ENCODE measurements at regions not wholly inside any gene's neighbourhood (a gene's known extent, or its start where the extent isn't known, plus 50 kb on each side); places are given as distances from the start of the nearest gene placed in this dataset.

- no peak for TF ChIP-seq GATA2 (IDR thresholded peaks at IDR 0.05; ENCODE audit: low read depth, low read length)
- no peak for TF ChIP-seq GATA3 (IDR thresholded peaks at IDR 0.05; ENCODE audit: low read depth, low read length)
Observed at GRCh38 chr2:190742431-190742830, 93.5 kb downstream of the NAB1 start.

- TF ChIP-seq GATA2 (IDR thresholded peaks at IDR 0.05; ENCODE audit: low read depth, low read length) (no peak), GATA3 (IDR thresholded peaks at IDR 0.05; ENCODE audit: low read depth, low read length) (no peak)
Observed at GRCh38 chr2:190744041-190744440, 95.2 kb downstream of the NAB1 start.

GRCh38 chr2:190746971-190747761 lies 98.3 kb downstream of the NAB1 start:
- no peak for TF ChIP-seq GATA3 (IDR thresholded peaks at IDR 0.05; ENCODE audit: low read depth, low read length)
- TF ChIP-seq GATA2 (IDR thresholded peaks at IDR 0.05; ENCODE audit: low read depth, low read length): no peak

GRCh38 chr2:190748966-190749365 lies 100.1 kb downstream of the NAB1 start:
- TF ChIP-seq GATA3 (IDR thresholded peaks at IDR 0.05; ENCODE audit: low read depth, low read length) (no peak), GATA2 (IDR thresholded peaks at IDR 0.05; ENCODE audit: low read depth, low read length) (no peak)

GRCh38 chr2:190755772-190756415 lies 107.0 kb downstream of the NAB1 start:
- TF ChIP-seq GATA3 (IDR thresholded peaks at IDR 0.05; ENCODE audit: low read depth, low read length) (no peak), GATA2 (IDR thresholded peaks at IDR 0.05; ENCODE audit: low read depth, low read length) (no peak)

- TF ChIP-seq GATA3 (IDR thresholded peaks at IDR 0.05; ENCODE audit: low read depth, low read length) (no peak), GATA2 (IDR thresholded peaks at IDR 0.05; ENCODE audit: low read depth, low read length) (no peak)
Observed at GRCh38 chr2:190759749-190760213, 110.9 kb downstream of the NAB1 start.

GRCh38 chr2:190762566-190762965 lies 113.7 kb downstream of the NAB1 start:
- TF ChIP-seq GATA2 (IDR thresholded peaks at IDR 0.05; ENCODE audit: low read depth, low read length): no peak
- TF ChIP-seq GATA3 (IDR thresholded peaks at IDR 0.05; ENCODE audit: low read depth, low read length): no peak

- no peak for TF ChIP-seq GATA3 (IDR thresholded peaks at IDR 0.05; ENCODE audit: low read depth, low read length)
- no peak for TF ChIP-seq GATA2 (IDR thresholded peaks at IDR 0.05; ENCODE audit: low read depth, low read length)
Observed at GRCh38 chr2:190763100-190763499, 114.2 kb downstream of the NAB1 start.

GRCh38 chr2:190763901-190764514 lies 115.1 kb downstream of the NAB1 start:
- TF ChIP-seq GATA2 (IDR thresholded peaks at IDR 0.05; ENCODE audit: low read depth, low read length) (no peak), GATA3 (IDR thresholded peaks at IDR 0.05; ENCODE audit: low read depth, low read length) (no peak)

- no peak for TF ChIP-seq GATA3 (IDR thresholded peaks at IDR 0.05; ENCODE audit: low read depth, low read length)
- TF ChIP-seq GATA2 (IDR thresholded peaks at IDR 0.05; ENCODE audit: low read depth, low read length): no peak
Observed at GRCh38 chr2:190765386-190766173, 115.0 kb upstream of the GLS start.

GRCh38 chr2:190766174-190766572 lies 114.4 kb upstream of the GLS start:
- TF ChIP-seq GATA3 (IDR thresholded peaks at IDR 0.05; ENCODE audit: low read depth, low read length) (no peak), GATA2 (IDR thresholded peaks at IDR 0.05; ENCODE audit: low read depth, low read length) (no peak)

GRCh38 chr2:190766595-190766994 lies 114.0 kb upstream of the GLS start:
- TF ChIP-seq GATA3 (IDR thresholded peaks at IDR 0.05; ENCODE audit: low read depth, low read length) (no peak), GATA2 (IDR thresholded peaks at IDR 0.05; ENCODE audit: low read depth, low read length) (no peak)

GRCh38 chr2:190767821-190768220 lies 112.8 kb upstream of the GLS start:
- TF ChIP-seq GATA2 (IDR thresholded peaks at IDR 0.05; ENCODE audit: low read depth, low read length) (no peak), GATA3 (IDR thresholded peaks at IDR 0.05; ENCODE audit: low read depth, low read length) (no peak)

- no peak for TF ChIP-seq GATA3 (IDR thresholded peaks at IDR 0.05; ENCODE audit: low read depth, low read length)
- TF ChIP-seq GATA2 (IDR thresholded peaks at IDR 0.05; ENCODE audit: low read depth, low read length): no peak
Observed at GRCh38 chr2:190769258-190769657, 111.4 kb upstream of the GLS start.

Measured in SH-SY5Y (cell line).